Skeletal muscle satellite cell (primary cell): ENCODE measurements at regions not wholly inside any gene's neighbourhood (a gene's known extent, or its start where the extent isn't known, plus 50 kb on each side); places are given as distances from the start of the nearest gene placed in this dataset.

Experiments
- H3K27me3 ChIP-seq: 2 replicates; pipeline ENCODE4 v1.7.0; 2013; ENCODE audit warnings: low read length; ENCODE audit not compliant: control insufficient read depth, insufficient read depth
- H3K36me3 ChIP-seq: 2 replicates; pipeline ENCODE4 v1.7.0; 2013; ENCODE audit warnings: mild to moderate bottlenecking, control low read depth, low read length; ENCODE audit not compliant: insufficient read depth
- H3K4me1 ChIP-seq: 2 replicates; pipeline ENCODE4 v1.7.0; 2013; ENCODE audit warnings: low read length; ENCODE audit not compliant: control insufficient read depth, insufficient read depth
- H3K4me2 ChIP-seq: 2 replicates; pipeline ENCODE4 v1.7.0; 2013; ENCODE audit warnings: mild to moderate bottlenecking, low read length
- H3K4me3 ChIP-seq: 2 replicates; pipeline ENCODE4 v1.7.0; 2013; ENCODE audit warnings: low read length
- H3K9ac ChIP-seq: 2 replicates; pipeline ENCODE4 v1.7.0; 2013; ENCODE audit warnings: mild to moderate bottlenecking, low read depth, low read length, moderate library complexity
- H3K9me3 ChIP-seq: replicated peaks from 2 replicates; pipeline ENCODE4 v1.7.0; 2013; ENCODE audit warnings: mild to moderate bottlenecking, control low read depth, low read length

GRCh38 chr3:68211637-68212036, 557.2 kb upstream of the SUCLG2 start:
- H3K36me3 ChIP-seq = no peaks in the 10 kb centered on the region
- no peak overlapping the region for H3K4me3 ChIP-seq
- H3K27me3 ChIP-seq = no peaks in the 10 kb centered on the region
- no peaks in the 10 kb centered on the region for H3K4me1 ChIP-seq
- no peak overlapping the region for H3K4me2 ChIP-seq
- no peak overlapping the region for H3K9ac ChIP-seq
- no peaks in the 10 kb centered on the region for H3K9me3 ChIP-seq

- H3K9me3 ChIP-seq = no peaks in the 10 kb centered on the region
- H3K4me3 ChIP-seq = no peak overlapping the region
- H3K4me2 ChIP-seq = no peak overlapping the region
- no peaks in the 10 kb centered on the region for H3K27me3 ChIP-seq
- H3K4me1 ChIP-seq = no peaks in the 10 kb centered on the region
- H3K9ac ChIP-seq = no peak overlapping the region
- no peaks in the 10 kb centered on the region for H3K36me3 ChIP-seq
Observed at GRCh38 chr3:68210635-68211034, 556.2 kb upstream of the SUCLG2 start.

DNA sequence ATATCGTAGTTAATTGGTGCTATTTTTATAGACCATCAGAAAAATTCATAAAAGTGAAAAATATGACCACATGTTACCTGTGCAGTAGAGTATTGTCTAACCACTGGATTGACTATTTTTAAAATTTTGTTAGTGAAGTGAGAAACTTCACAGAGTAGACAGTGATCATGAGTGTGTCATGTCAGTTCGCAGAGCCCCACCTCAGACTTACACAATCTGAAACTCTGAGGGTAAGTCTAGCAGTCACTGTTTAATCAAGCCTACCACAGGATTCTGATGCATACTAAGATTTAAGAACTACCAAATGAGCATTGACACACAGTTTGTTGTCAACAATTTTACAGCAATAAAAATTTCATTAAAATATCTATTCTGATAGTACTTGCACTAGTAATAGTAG, 552.9 kb upstream of the SUCLG2 start:
- Histone ChIP-seq H3K27me3 (no peaks in the 10 kb centered on the region), H3K9me3 (no peaks in the 10 kb centered on the region), H3K4me3 (no peak overlapping the region), H3K4me1 (no peaks in the 10 kb centered on the region), H3K36me3 (no peaks in the 10 kb centered on the region), H3K4me2 (no peak overlapping the region), H3K9ac (no peak overlapping the region)

GRCh38 chr3:68206524-68207117, 552.2 kb upstream of the SUCLG2 start:
- Histone ChIP-seq H3K9me3 (no peaks in the 10 kb centered on the region), H3K4me2 (no peak overlapping the region), H3K9ac (no peak overlapping the region), H3K36me3 (no peaks in the 10 kb centered on the region), H3K4me3 (no peak overlapping the region), H3K27me3 (no peaks in the 10 kb centered on the region), H3K4me1 (no peaks in the 10 kb centered on the region)

- H3K27me3 ChIP-seq = no peaks in the 10 kb centered on the region
- H3K36me3 ChIP-seq = no peaks in the 10 kb centered on the region
- no peak overlapping the region for H3K9ac ChIP-seq
- H3K9me3 ChIP-seq = no peaks in the 10 kb centered on the region
- H3K4me3 ChIP-seq = no peak overlapping the region
- no peak overlapping the region for H3K4me2 ChIP-seq
- H3K4me1 ChIP-seq = no peaks in the 10 kb centered on the region
Observed at GRCh38 chr3:68186733-68187132, 532.3 kb upstream of the SUCLG2 start.

- Histone ChIP-seq H3K4me3 (no peak overlapping the region), H3K27me3 (no peaks in the 10 kb centered on the region), H3K9me3 (peaks cover 4% of the 10 kb centered on the region), H3K4me1 (no peaks in the 10 kb centered on the region), H3K36me3 (no peaks in the 10 kb centered on the region), H3K9ac (no peak overlapping the region), H3K4me2 (no peak overlapping the region)
Observed at GRCh38 chr3:68176600-68176999, 522.2 kb upstream of the SUCLG2 start.

DNA sequence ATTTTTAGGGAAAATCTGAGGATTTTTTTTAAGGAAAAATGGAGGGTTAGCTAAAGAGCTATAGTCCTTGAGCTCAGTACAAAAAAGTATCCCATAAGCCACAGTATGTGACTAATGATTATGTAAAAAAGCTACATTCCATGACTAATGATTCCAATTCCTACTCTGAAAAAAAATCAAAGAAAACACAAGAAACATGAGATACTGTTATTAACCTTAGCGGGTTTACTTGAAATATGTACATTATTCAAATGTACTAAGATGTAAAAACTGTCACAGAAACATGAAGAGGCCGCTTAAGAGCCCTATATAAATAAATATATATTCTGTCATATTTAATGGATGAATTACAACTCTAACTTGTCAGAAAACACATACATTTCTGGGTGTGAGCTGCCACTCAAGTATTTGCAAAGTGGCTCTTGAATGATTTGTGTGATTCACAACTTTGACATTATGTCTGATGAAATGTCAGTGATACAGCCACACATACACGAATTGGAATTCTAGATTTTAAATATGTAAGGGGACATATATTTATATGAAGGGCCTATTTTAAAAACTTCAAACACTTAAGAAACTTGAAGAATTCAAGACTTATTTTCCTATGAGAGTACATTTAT, 518.7 kb upstream of the SUCLG2 start:
- no peaks in the 10 kb centered on the region for H3K4me1 ChIP-seq
- no peak overlapping the region for H3K4me3 ChIP-seq
- H3K27me3 ChIP-seq = no peaks in the 10 kb centered on the region
- no peak overlapping the region for H3K4me2 ChIP-seq
- no peak overlapping the region for H3K9ac ChIP-seq
- no peaks in the 10 kb centered on the region for H3K36me3 ChIP-seq
- H3K9me3 ChIP-seq = peaks cover 4% of the 10 kb centered on the region

DNA sequence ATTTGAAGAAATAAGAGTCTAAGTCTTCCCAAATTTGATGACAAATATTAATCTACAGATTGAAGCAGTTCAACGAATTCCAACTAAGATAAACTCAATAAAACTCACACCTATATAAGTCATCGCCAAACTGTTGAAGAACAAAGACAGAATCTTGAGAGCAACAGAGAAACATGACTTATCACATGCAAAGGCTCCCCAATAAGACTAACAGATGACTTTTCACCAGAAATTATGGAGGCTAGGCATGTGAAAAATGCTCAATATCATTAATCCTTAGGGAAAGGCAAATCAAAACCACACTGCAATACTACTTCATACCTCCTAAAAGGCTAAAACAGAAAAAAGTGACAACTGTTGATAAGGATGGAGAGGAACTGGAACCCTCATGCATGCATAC, 517.6 kb upstream of the SUCLG2 start:
- H3K9ac ChIP-seq = no peak overlapping the region
- no peak overlapping the region for H3K4me2 ChIP-seq
- H3K36me3 ChIP-seq = no peaks in the 10 kb centered on the region
- H3K27me3 ChIP-seq = no peaks in the 10 kb centered on the region
- H3K4me1 ChIP-seq = no peaks in the 10 kb centered on the region
- H3K9me3 ChIP-seq = peaks cover 4% of the 10 kb centered on the region
- no peak overlapping the region for H3K4me3 ChIP-seq

GRCh38 chr3:68163968-68164367, 509.6 kb upstream of the SUCLG2 start:
- H3K9ac ChIP-seq = no peak overlapping the region
- H3K4me2 ChIP-seq = no peak overlapping the region
- H3K4me3 ChIP-seq = no peak overlapping the region
- no peaks in the 10 kb centered on the region for H3K4me1 ChIP-seq
- H3K9me3 ChIP-seq = no peaks in the 10 kb centered on the region
- no peaks in the 10 kb centered on the region for H3K27me3 ChIP-seq
- H3K36me3 ChIP-seq = no peaks in the 10 kb centered on the region

DNA sequence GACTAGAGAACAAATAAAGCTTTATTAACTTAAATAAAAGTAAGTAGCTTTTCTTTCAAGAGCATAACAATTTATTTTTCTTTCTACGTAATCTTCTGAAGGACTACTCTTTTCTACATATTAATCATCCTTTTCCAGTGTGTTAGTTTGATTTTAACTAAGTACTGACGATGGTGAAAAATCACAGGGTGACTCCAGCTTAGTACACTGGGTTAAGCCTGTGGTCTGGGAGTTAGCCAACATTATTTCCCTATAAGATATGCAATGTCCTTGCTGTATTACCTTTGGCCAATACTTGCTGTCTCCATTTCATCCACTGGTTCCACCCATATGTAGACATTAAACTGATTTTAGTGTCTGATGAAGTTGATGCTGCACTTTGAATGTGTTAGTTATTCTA, 508.6 kb upstream of the SUCLG2 start:
- Histone ChIP-seq H3K4me2 (no peak overlapping the region), H3K36me3 (no peaks in the 10 kb centered on the region), H3K4me1 (no peaks in the 10 kb centered on the region), H3K9me3 (no peaks in the 10 kb centered on the region), H3K9ac (no peak overlapping the region), H3K27me3 (no peaks in the 10 kb centered on the region), H3K4me3 (no peak overlapping the region)

- H3K4me1 ChIP-seq = no peaks in the 10 kb centered on the region
- no peak overlapping the region for H3K9ac ChIP-seq
- H3K27me3 ChIP-seq = no peaks in the 10 kb centered on the region
- no peak overlapping the region for H3K4me3 ChIP-seq
- H3K36me3 ChIP-seq = no peaks in the 10 kb centered on the region
- H3K9me3 ChIP-seq = no peaks in the 10 kb centered on the region
- H3K4me2 ChIP-seq = no peak overlapping the region
Observed at GRCh38 chr3:68162644-68163043, 508.2 kb upstream of the SUCLG2 start.

DNA sequence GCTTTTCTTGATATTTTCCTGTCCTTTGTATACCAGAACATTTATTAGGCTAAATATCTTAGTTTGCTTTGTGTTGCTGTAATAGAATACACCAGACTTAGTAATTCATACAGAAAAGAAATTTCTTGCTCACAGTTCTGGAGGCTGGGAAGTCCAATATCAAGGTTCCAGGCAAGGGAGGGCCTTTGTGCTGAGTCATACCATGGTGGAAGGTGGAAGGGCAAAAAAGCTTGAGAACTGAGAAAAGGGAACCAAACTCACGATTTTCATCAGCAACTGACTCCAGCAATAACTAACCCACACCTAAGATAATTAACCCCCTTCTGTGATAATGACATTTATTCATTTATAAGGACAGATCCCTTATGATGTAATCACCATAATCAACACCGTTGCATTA, 496.9 kb upstream of the SUCLG2 start:
- no peaks in the 10 kb centered on the region for H3K27me3 ChIP-seq
- no peaks in the 10 kb centered on the region for H3K36me3 ChIP-seq
- H3K4me2 ChIP-seq = no peak overlapping the region
- H3K4me3 ChIP-seq = no peak overlapping the region
- no peaks in the 10 kb centered on the region for H3K4me1 ChIP-seq
- H3K9ac ChIP-seq = no peak overlapping the region
- H3K9me3 ChIP-seq = no peaks in the 10 kb centered on the region
